ENCODE measurements at regions not wholly inside any gene's neighbourhood (a gene's known extent, or its start where the extent isn't known, plus 50 kb on each side); places are given as distances from the start of the nearest gene placed in this dataset.

DNA sequence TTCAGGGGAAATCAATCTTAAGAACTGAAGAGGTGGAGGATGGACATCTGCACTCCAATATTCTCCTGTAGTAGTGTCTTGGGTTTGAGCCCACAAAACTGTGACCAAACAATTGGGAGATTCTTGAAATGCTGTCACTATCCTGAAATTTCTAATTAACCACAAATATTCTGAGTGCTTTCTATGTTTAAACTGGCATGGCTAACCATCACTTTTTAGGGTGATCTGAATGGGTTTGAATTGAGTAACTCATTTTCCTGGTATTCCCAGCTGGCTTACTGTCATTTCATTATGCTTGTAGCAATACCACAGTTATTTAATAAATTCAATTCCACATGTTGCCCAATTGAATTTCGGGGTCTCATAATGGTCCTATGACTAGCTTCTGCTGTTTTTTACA is 216.9 kb upstream of the DCBLD2 start:
- no peak overlapping the region for H3K27ac ChIP-seq (ENCODE audit: control insufficient read depth, insufficient read depth)
- no TSS peak for BruUV-seq (replicated peaks)
- ATAC-seq (no peak), DNase-seq (ENCODE audit: low read depth, low spot score) (no peak), FAIRE-seq (no peak)
- no peak overlapping the region for H3K9ac ChIP-seq (ENCODE audit: control insufficient read depth, insufficient read depth, low read length)
- H3K36me3 ChIP-seq (ENCODE audit: control insufficient read depth in 2 of 2, insufficient read depth in 2 of 2, low read length in 1 of 2) = no peaks in the 10 kb centered on the region
- ChIA-PET SMC1A (ENCODE audit: uncharacterized antibody, unreplicated experiment) (interaction anchor here (0.6 kb wide), 1 partner anchor 396 kb away, joined by 3 read pairs; no protein-coding TSS in a partner anchor), CTCF (no interaction called here), RAD21 (ENCODE audit: unreplicated experiment) (no interaction called here), POLR2A (no interaction called here)
- no peak overlapping the region for H2AFZ ChIP-seq (ENCODE audit: control insufficient read depth, low read depth, low read length)
- TF ChIP-seq HDAC6 (IDR thresholded peaks at IDR 0.05; ENCODE audit: unreplicated experiment) (no peak), CREM (IDR thresholded peaks at IDR 0.05; ENCODE audit: low read depth) (no peak), ATF7 (IDR thresholded peaks at IDR 0.05; ENCODE audit: low read depth) (no peak), PBX3 (IDR thresholded peaks at IDR 0.05; ENCODE audit: insufficient replicate concordance, low read depth, low read length) (no peak), ZBTB4 (CRISPR knock-in tag; IDR thresholded peaks at IDR 0.05) (no peak), RB1 (IDR thresholded peaks at IDR 0.05; ENCODE audit: borderline replicate concordance) (no peak), GABPA (IDR thresholded peaks at IDR 0.05; ENCODE audit: low read depth) (no peak), NR2F1 (conservative IDR thresholded peaks at IDR 0.05) (no peak), FOXK2 (IDR thresholded peaks at IDR 0.05) (no peak), MEF2B (IDR thresholded peaks at IDR 0.05; ENCODE audit: partially characterized antibody, poor library complexity, severe bottlenecking) (no peak), NRF1 (conservative IDR thresholded peaks at IDR 0.05; ENCODE audit: low read depth, low read length) (no peak)
- TF ChIP-seq, protein P1, sequence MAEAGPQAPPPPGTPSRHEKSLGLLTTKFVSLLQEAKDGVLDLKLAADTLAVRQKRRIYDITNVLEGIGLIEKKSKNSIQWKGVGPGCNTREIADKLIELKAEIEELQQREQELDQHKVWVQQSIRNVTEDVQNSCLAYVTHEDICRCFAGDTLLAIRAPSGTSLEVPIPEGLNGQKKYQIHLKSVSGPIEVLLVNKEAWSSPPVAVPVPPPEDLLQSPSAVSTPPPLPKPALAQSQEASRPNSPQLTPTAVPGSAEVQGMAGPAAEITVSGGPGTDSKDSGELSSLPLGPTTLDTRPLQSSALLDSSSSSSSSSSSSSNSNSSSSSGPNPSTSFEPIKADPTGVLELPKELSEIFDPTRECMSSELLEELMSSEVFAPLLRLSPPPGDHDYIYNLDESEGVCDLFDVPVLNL (IDR thresholded peaks at IDR 0.05; ENCODE audit: low read depth, low read length) = no peak
- no peaks in the 10 kb centered on the region for H4K20me1 ChIP-seq (ENCODE audit: control insufficient read depth, insufficient read depth)
- peaks cover 0 to 2% of the 10 kb centered on the region in 2 experiments; a peak in 3 of 4 replicates for H3K27me3 ChIP-seq (replicated peaks in 1 of 2; ENCODE audit: control insufficient read depth in 2 of 2, insufficient read depth in 2 of 2, low read length in 1 of 2)
- in situ Hi-C loops (cut with MboI) = no loop called here
- H3K79me2 ChIP-seq (ENCODE audit: control insufficient read depth, insufficient read depth, low read length) = no peaks in the 10 kb centered on the region
- no peak overlapping the region for H3K4me2 ChIP-seq (ENCODE audit: control insufficient read depth, insufficient read depth)
- intact Hi-C loops (cut with micrococcal nuclease; ENCODE audit: unreplicated experiment) = loop anchor here (10.0 kb wide), 3 partner anchors 416 to 636 kb away; no protein-coding TSS in a partner anchor
- no peaks in the 10 kb centered on the region for H3K4me1 ChIP-seq (ENCODE audit: control insufficient read depth, insufficient read depth, low read length)
- H3K4me3 ChIP-seq = no peak overlapping the region
- WGBS (ENCODE audit: insufficient coverage, insufficient replicate concordance, low lambda C conversion rate, missing lambda C conversion rate) = 0% methylated on average over 1 of the region's 1 CpG
- H3K9me3 ChIP-seq (replicated peaks; ENCODE audit: control insufficient read depth, insufficient read depth, low read length) = no peaks in the 10 kb centered on the region
